ENCODE measurements at regions not wholly inside any gene's neighbourhood (a gene's known extent, or its start where the extent isn't known, plus 50 kb on each side); places are given as distances from the start of the nearest gene placed in this dataset.

DNA sequence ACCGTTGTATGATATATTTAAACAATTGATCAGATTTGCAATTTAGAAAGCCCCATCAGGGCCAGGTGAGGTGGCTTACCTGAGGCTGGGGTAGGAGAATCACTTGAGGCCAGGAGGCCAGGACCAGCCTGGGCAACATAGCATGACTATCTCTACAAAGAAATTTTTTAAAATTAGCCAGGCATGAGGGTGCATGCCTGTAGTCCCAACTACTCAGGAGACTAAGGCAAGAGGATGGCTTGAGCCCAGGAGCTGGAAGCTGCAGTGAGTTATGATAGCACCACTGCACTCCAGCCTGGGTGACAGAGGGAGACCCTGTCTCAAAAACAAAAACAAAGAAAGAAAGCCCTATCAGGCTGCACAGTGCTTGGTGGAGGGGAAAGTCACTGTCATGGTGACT, 159.9 kb upstream of the RAB4A start:
- DNase-seq (ENCODE audit: low read depth in 2 of 2) = no peak

DNA sequence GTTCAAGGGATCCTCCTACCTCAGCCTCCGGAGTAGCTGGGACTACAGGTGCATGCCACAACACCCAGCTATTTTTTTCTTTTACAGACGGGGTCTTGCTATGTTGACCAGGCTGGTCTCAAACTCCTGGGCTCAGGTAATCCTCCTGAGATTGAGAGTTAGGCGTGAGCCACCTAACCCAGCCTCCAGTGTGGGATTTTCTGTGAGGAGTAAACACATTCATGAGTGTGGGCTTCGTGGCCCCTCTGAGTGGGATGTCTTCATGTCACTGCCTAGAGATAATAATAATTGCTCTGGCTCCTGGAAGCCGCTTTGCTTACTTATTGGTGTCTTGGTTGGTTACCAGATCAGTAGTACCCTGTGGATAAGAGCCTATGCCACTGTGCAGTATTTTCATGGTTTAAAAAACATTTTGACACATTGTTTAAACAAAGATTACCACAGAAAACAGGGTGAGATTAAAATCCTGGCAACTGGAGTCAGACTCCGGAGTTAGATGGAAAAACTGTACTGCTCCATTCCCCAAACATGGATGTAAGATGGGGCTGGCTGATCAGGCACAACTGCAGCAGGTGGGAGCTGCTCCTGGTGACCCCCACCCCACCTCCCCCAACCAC, 159.1 kb upstream of the RAB4A start:
- no peak for DNase-seq (ENCODE audit: low read depth in 2 of 2)

DNA sequence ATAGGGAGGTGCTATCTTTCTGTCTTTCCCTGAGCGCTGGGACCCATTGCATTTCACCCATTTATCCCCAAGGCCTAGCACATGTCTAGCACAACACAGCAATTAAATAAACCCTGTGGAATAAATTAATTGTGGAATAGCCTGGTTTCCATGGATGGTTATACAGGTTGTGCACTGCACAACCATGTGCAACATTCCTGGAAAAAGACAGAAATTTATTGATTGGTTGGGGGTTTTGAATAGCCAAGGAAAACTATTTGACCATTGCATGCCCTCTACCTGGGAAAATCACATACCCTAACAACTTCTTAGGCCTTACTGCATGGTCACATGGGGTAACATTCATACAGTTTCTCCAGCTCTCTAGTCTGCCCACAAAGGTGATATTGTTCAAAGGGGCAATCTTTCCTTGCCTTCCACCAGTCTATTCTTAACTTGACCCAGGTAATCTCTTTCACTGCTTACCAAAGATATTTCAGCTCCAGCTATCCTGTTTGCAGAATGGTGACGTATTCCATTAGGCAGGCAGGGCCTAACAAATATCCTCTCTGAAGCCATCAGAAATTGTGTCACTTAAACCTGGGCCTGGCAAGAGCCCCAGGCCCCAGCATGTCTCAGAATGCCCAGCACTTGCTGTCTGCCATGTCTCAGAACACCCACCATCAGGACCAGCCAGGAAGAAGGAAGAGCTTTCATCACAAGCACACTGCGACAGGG, 157.9 kb upstream of the RAB4A start:
- DNase-seq (ENCODE audit: low read depth in 2 of 2) = no peak

- no peak for DNase-seq (ENCODE audit: low read depth in 2 of 2)
These were observed 156.6 kb upstream of the RAB4A start for GRCh38 chr1:229114315-229114714.

GRCh38 chr1:229114850-229115365, 156.0 kb upstream of the RAB4A start:
- no peak for DNase-seq (ENCODE audit: low read depth in 2 of 2)

GRCh38 chr1:229116114-229116513, 154.8 kb upstream of the RAB4A start:
- DNase-seq (ENCODE audit: low read depth in 2 of 2) = no peak

- DNase-seq (ENCODE audit: low read depth in 2 of 2) = no peak
These were observed 153.1 kb upstream of the RAB4A start for GRCh38 chr1:229117664-229118300.

DNA sequence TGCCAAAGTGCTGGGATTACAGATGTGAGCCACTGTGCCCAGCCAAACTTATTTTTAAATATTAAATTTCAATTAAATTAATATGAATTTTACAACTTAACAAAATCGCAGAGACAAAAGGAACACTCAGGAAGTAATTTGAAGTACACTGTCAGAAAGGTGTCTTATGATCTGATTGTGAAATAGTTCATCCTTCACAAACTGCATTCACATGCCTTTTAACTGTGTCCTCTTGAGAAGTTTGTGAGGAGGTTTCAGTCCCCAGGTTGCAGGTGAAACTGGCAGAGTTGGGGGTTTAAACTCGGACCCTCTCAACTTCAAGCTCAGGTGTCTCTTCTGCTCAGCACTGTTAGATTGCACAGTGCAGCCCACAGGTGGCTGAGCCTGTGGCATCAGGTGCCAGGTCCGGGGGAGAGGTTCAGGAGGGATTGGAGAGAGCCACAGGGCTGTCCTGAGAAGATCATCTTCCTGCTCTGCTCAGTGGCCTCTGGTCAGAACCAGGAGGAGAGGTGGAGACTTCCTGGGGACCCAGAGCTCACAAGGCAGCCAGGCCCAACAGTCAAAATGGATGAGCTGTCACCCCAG, 152.3 kb upstream of the RAB4A start:
- DNase-seq (ENCODE audit: low read depth in 2 of 2) = no peak

DNA sequence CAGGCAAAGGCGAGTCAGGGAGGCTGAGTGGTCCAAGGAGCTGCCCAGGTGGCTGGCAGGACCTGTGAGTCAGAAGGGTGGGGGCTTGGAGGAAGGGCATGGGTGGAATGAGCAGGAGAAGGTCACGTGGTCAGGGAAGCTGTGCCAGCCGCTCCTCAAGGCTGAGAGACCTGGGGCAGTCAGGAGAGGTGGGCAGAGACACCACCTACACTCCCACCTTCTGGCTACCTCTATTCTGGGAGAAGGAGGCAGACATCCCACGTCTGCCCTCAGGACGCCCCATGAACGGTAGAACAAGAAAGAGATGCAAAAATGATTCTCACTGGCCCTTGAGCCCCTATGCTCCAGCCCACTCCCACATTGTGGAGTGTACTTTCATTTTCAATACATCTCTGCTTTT, 151.8 kb upstream of the RAB4A start:
- DNase-seq (ENCODE audit: low read depth in 2 of 2) = no peak

GRCh38 chr1:229119876-229120275, 151.0 kb upstream of the RAB4A start:
- DNase-seq (ENCODE audit: low read depth in 2 of 2) = no peak

GRCh38 chr1:229121845-229122436, 149.0 kb upstream of the RAB4A start:
- DNase-seq (ENCODE audit: low read depth in 2 of 2) = no peak

- DNase-seq (ENCODE audit: low read depth in 2 of 2) = no peak
These were observed 148.3 kb upstream of the RAB4A start for GRCh38 chr1:229122606-229123005.

GRCh38 chr1:229124116-229124515, 146.8 kb upstream of the RAB4A start:
- no peak for DNase-seq (ENCODE audit: low read depth in 2 of 2)

GRCh38 chr1:229124520-229125124, 146.3 kb upstream of the RAB4A start:
- DNase-seq (ENCODE audit: low read depth in 2 of 2) = no peak

GRCh38 chr1:229127301-229127700, 143.6 kb upstream of the RAB4A start:
- peak in 1 of 2 donors; percentile 16 for DNase-seq (ENCODE audit: low read depth in 2 of 2)

DNA sequence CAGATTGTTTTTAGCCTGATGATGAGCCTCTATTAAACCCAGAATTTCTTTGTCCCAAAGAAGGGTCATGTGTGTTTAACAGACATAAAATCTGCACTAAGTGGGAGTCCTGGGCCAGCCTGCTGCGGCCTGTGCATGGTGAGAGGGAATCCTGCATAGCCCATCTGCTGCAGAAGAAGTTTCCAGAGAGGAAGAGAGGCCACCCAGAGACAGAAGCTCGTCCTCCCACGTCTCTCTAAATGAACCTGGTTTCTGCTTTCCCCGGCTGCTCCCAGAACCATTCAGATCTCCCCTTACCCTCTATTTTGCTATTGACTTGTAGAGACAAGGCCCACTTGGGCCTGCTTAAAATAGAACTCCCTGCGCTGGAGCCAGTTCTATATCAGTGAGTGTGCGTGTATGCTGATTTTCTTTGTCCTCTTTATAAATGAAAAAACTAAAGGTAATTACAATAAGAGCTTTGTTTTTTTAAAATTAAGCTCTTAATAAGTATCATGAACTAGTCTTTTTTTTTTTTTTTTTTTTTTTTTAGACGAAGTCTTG, 142.8 kb upstream of the RAB4A start:
- DNase-seq (ENCODE audit: low read depth in 2 of 2) = no peak

- DNase-seq (ENCODE audit: low read depth in 2 of 2) = no peak
These were observed 141.4 kb upstream of the RAB4A start for GRCh38 chr1:229129301-229130027.

DNA sequence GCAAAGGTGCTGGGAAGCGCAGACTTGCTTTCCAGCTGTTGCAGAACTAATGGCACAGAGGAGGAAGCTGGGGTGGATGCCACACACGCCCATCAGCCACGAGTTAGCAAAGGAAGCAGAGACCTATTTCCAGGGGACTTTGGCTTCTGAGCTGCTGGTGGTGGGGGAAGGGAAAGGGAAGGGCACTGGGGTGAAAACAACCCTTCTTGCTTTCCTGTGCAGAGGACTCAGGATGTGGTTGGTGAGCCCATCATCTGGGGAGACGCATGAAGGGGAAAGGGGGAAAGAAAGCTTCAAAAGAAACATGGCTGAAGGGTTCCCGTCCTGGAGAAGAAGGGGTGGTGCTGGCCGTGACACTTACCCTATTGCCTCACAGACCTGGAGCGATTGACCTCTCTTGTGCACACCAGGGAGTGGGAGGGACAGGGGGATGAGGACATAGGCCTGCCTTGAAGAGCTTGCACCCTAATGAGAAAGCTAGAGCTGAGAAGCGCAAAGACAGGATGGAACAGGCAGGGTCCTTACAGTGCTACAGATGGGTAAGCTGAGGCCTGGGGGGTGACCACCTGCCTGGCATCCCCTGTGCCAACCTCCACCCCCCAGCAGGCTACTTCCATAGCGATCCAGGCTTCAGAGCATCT, 140.8 kb upstream of the RAB4A start:
- DNase-seq (ENCODE audit: low read depth in 2 of 2) = no peak

GRCh38 chr1:229131243-229132105, 139.4 kb upstream of the RAB4A start:
- no peak for DNase-seq (ENCODE audit: low read depth in 2 of 2)

Data from stimulated activated CD8-positive, alpha-beta memory T cell treated with anti-CD3 and anti-CD28 coated beads, Interleukin-2, amount 100 ng/mL, for 48 hours (primary cell).